ENCODE measurements at regions not wholly inside any gene's neighbourhood (a gene's known extent, or its start where the extent isn't known, plus 50 kb on each side); places are given as distances from the start of the nearest gene placed in this dataset.
"Not testable (repeated sequence)": the region's sequence is repeated elsewhere in the genome, so short reads cannot be mapped to it uniquely, and the experiment has no call there.

DNA sequence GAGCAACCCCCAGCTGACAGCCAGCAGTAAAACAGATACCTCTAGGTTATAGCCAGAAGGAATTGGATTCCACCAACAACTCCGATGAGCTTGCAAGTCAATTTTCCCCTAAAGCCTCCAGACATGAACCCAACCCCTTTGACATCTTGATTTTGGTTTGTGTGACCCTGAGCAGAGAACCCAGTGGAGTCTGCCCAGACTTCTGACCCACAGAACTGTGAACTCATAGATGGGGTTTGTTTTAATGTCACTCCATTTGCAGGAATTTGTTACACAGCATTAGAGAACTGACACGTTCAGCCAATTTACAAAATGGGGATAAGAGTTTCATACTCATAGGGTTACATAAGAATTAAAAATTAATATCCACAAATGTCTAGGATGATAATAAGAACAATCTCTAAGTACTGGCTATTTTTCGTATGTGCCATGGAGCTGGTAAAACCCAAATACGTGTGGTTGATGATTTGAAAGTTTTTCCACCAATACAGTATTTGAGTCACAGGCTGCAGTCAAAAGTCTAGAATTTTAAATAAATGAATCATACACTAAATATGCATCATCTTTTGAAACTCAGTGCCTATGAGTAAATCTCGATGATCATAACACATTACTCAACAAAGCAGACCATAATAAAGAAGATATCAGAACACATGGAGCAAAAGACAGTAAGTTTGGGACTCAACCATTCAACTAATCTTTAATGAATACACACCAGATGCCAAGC, 380.0 kb downstream of the ANAPC1 start:
- not testable (repeated sequence) for DNase-seq (ENCODE audit: low read depth)

DNA sequence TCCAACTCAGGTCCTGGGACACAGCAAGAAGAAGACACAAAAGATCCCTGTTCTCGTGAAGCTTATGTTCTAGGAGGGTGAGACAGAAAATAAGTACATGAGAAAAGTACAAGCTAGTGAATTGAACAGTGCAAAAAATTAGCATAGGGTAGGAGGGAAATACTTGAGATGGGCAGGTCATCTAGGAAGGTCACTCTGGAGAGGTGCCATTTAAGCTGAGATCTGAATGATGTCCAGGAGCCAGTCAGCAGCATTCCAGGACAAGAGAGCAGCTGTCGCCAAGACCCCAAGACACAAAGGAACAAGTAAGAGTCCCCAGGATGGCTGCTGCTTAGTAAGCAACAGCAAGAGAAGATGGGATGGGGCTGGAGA, 379.4 kb downstream of the ANAPC1 start:
- DNase-seq (ENCODE audit: low read depth): not testable (repeated sequence)

DNA sequence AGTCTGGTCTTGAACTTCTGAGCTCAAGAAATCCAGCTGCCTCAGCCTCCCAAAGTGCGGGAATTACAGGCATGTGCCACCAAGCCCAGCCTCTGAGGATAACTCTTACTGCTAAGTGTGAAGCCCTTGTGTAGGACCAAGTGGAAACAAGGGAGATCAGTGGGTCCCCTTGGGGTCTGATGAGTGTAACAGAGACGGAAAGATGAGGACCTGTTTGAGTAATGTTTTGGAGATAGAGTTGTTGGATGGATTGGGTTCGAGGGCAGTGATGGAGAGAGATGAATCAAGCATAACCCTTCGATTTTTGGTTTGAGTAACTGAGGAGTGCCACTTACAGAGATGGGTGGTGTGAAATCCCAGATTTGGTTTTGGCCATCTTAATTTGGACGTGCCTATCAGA, 378.7 kb downstream of the ANAPC1 start:
- not testable (repeated sequence) for DNase-seq (ENCODE audit: low read depth)

DNA sequence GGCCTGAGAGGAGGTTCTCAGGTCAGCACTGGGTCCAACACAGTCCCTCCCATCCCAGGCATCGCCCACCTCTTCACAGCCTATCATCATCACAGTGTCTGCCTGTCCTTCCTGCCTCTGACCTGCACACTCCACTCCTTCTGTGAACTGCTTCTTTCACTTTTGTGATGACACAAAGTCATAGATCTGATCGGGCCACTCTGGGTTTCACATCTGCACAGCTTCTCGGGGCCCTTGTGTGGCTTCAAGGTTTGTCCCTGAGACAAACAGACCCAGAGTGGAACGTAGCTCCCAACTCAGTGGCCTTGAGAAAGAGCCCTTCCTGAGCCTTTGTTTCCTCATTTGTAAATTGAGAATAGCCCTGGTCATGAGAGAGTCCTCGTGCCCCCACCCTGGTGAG, 377.1 kb downstream of the ANAPC1 start:
- DNase-seq (ENCODE audit: low read depth): not testable (repeated sequence)

DNA sequence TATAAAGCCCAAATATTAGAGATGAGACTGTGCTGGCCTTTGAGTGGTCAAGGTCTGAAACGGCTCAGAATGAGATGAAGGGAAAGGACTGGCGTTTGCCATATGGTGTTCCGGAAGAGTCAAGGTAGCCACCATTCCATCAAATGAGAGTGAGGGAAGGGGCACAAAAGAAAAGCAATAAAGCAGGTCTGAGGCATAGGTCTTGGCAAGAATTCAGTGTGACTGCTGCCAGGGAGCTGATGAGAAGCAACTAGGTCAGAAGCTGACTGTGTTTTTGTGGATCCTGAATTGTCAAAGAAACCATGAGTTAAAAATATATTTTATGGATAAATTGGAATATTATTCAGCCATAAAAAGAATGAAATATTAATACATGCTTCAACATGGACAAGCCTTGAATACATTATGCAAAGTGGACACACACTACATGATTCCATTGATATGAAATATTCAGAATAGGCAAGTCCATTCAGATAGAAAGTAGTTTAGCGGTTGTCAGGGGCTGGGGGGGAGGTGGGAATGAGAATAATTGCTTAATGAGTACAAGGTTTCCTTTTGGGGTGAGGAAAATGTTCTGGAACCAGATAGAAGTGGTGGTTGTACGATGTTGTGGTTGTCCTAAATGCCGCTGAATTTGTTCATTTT, 374.6 kb downstream of the ANAPC1 start:
- DNase-seq (ENCODE audit: low read depth): not testable (repeated sequence)

DNA sequence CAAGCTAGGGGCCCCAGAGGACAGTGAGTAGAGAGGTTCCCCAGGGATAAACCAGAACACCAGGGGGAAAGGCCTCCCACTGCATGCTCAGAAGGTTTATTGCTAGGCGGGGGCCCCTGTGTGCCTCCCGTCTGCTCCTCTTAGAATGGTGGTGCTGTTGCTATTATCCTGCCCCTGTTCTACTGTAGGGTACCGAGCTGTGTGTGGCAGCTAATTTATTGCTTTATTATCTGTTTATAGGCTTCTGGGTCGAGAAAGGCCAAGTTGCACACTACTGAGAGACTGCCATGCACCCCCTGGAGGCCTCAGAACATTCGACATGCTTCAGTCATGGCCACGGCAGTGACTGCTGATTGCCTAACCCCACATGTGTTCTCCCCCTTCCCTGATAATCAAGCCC, 373.6 kb downstream of the ANAPC1 start:
- not testable (repeated sequence) for DNase-seq (ENCODE audit: low read depth)

DNA sequence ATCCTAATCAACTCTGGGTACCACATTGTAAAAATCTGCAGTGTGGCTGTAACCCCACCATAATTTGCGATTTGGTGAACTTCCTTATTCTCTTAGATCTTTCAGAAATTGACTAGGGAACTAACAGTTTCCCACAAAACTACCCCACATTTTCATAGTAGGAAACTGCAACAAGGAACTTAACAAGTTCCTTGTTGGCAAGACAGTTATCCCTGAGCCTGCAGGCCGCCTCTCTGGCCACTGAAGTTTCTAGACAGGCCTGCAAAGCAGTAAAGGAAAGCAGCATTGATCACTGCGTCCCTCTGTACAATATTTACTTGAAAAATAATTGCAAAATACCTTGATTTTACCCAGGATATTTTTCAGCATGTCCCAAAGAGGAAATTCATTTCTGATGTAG, 372.9 kb downstream of the ANAPC1 start:
- DNase-seq (ENCODE audit: low read depth): not testable (repeated sequence)

DNA sequence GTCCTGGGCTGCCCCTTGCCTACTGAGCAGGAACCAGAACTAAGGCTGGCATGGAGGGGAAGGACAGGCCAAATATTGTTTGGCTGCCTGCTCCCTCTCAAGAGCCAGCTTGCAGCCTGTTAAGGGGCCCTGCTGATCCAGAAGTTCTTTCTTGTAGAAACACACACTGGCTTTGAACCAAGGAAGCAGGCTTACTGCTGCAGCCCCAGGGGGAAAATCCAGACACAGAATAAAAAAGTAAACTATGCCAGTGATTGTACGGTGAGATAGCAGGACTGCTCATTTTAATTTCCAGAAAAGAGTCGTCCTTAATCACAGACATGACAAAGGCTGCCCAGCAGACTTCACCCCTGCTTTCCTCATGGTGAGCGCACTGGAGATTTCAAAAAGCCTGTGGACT, 371.6 kb downstream of the ANAPC1 start:
- not testable (repeated sequence) for DNase-seq (ENCODE audit: low read depth)

DNA sequence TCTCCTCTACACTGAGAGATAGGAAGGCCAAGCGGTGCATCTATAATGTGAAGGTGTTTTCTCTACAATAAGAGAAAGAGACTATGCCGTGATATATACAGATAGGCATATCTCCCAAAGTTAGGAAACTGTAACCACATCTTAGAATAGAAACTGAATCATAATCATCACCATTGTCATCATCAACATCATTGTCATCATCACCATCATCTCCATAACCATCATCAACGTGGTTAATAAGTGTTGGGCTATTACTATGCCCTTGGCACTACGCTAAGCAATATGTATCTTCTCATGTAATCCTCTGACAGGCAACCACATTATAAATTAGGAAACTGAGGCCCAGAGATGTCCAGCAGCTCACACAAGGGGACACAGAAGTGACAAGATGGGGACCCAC, 369.9 kb downstream of the ANAPC1 start:
- not testable (repeated sequence) for DNase-seq (ENCODE audit: low read depth)

DNA sequence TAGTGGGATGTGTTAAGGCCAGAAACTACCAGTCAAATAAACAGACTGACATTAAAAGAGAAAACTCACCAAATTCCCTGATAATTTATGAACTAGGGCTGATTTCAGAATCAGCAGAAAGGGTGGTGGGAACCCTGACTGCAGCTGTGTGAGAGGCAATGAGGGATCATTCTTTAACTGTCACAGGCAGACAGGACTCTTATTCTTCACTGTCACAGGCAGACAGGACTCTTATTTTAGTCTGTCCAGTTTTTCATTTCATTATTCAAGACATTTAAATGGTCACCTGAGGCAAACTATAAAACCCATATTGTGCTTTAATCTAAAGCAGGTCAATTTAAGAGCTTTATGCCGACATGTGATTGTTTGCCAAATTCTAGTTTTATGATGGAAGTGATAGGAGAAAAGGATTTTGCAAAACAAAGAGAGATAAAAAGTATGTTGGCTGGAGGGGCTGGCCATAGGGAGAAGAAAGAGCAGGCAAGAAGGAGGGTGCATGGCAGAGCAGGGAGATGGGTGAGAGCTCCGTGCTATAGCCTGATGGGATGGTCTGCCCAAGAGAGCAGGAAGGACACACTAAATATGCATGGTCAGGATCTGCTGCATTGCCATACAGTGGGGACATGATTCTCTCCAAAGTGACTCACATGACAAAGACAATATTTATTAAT, 366.8 kb downstream of the ANAPC1 start:
- not testable (repeated sequence) for DNase-seq (ENCODE audit: low read depth)

DNA sequence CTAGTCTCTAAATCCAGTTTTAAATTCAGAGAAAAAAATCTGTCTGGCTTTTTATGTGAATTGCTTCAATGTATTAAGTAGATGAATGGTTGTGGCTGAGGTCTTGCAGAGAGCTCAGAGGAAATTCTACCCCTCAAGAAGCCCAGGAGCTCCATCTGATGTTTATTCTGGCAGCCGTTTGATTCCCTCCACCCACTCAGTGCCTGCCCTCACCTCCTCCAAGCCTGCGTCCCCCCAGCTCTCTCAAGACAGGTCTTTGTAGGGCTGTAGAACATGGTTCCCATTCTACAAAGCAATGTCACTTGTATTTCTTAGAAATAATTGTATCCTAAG, 366.3 kb downstream of the ANAPC1 start:
- DNase-seq (ENCODE audit: low read depth): not testable (repeated sequence)

DNA sequence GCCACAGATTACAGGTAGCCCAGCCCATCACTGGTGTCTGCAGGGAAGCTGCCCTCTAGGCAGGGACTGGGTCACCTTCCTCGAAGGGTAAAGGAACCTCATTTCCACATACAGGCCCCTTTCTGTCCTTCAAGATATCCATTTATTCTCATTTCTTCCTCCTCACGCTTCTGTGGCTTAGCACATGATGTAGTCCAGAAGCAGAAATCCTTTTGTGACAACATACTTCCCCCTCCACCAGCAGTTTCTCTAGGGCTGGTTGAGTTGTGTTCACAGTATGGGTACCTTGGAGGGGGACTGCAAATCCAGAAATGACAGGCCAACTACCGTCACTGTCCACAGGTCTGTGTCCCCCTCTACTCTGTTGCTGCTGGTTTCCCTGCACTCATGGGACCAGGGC, 364.9 kb downstream of the ANAPC1 start:
- DNase-seq (ENCODE audit: low read depth): no peak

DNA sequence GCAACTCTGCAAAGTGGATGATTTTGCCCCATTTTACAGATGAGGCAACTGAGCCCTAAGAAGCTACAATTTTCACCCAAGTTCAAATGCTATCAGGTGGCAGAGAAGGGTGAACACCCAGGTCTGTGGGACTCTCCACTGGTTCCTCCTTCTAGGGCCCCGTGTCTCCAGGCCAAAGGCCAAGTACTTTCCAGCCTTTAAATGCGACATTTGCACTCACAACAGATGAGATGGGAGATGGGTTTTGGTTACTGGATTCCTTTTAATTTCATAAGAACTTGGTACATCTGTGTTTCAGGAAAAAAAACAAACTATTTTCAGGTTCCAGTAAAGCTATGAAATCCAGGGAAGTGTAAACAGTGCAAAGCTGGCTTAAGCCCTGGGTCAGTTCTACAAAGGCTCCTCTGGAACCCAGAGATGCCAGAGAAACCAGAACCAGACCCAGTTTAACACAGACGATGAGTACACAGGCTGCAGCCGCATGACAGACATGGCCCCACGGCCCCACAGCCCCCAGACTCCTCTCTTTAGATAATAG, 361.7 kb downstream of the ANAPC1 start:
- DNase-seq (ENCODE audit: low read depth): no peak

DNA sequence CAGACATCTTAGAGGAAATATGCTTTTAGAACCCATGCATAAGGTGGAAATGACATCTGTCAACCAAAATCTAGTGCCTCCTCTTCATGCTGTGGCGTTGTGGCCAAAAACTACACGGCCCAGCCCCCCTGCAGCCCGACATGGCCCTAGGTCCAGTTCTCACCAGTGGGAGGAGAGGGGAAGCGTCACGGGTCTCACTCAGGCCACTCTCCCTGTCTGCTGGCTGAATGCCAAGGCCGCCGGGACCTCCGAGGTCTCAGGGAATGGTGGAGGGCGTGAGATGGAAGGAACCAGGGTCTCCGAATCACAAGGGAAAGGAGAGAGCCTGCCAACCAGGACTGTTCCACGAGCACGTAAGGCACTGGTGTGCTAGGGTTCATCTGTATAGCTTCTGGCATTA, 361.0 kb downstream of the ANAPC1 start:
- no peak for DNase-seq (ENCODE audit: low read depth)

DNA sequence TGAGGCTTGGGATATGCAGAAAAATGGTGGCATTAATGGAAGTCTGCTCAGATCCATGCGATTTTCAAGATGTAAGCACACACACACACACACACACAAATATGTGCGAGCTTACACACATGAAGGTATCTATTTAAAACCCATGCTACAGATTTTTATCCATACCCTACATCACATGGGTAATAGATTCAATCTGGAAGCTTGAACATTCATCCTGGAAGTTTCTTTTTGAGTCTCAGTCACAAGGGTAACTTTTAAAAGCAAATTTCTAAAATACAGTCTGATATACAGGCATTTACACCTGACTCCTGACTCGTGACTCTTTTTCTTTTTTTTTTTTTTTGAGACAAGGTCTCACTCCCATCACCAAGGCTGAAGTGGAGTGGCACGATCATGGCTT, 359.0 kb downstream of the ANAPC1 start:
- DNase-seq (ENCODE audit: low read depth): not testable (repeated sequence)

DNA sequence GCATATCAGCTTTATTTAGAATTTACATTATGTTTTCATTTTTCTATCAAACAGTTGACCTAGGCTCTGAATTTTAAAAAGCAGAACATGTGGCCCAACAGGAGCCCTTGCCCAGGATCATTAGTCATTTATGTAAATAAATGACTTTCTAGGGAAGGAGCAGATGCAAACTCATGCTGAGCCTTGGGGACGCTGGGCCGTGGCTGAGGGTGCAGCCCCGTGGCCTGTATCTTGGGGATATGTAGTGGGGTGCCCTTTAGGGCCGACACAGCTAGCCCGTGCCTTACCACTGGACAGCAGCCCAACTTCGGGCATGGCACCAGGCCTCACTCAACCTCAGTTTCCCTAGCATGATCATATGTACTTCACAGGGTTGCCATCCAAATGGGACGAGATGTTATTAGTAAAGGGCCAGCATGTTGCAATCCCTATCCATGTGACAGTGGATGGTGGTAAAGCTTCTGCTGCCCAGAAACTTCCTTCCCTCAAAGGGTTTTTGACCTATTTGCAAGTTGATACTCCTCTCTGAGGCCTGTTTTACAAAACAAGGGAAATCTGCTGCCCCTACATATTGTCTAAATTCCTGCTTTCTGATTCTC, 357.9 kb downstream of the ANAPC1 start:
- not testable (repeated sequence) for DNase-seq (ENCODE audit: low read depth)

DNA sequence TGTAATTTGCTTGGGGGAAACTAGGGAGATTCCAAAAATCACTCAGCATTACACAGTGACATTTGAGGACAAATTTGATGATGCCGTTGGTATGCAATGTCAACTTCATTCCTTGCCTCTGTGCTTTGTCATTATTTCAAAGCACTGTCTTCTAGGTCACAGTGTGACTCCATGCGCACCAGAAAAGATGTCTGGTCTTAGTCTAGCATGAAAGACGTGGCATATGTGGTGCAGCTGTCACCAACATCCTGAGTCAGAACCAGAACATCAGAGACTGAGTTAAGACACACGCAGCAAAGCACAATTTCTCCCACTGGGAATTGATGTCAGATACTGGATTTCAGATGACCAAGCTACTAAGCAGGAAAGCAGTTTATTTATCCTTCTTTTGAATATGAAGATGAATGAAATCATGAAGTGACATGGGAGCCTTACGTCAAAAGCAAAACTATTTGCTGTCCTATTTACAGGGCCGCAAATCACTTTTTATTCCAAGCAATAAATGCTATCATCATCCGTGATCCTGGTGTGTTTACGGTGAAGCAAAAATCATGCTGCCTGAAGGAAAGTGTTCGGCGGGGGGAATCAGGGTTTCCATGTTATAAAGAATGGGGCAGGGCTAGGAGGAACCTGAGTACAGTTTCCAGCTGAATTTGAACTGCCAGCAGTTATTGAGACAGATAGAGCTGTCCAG, 356.1 kb downstream of the ANAPC1 start:
- DNase-seq (ENCODE audit: low read depth): not testable (repeated sequence)

DNA sequence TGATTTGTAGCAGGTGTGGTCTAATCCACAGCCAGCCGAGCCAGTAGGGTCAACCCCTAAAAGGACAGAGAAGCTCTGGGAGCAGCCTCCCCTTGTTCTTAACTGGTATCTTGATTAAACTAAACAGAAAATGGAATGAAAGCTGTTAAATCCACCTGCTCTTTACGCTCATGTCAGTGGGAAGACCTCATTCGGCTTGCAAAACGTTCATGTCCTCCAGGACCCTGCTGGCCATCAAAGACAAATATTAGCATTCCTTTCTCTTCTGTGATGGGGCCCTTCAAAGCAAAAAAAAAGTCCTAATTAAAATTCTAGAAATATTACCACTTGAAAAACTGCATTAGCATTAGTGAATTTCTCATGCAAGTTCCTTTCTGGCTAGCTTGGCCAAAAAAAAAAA, 355.0 kb downstream of the ANAPC1 start:
- not testable (repeated sequence) for DNase-seq (ENCODE audit: low read depth)

DNA sequence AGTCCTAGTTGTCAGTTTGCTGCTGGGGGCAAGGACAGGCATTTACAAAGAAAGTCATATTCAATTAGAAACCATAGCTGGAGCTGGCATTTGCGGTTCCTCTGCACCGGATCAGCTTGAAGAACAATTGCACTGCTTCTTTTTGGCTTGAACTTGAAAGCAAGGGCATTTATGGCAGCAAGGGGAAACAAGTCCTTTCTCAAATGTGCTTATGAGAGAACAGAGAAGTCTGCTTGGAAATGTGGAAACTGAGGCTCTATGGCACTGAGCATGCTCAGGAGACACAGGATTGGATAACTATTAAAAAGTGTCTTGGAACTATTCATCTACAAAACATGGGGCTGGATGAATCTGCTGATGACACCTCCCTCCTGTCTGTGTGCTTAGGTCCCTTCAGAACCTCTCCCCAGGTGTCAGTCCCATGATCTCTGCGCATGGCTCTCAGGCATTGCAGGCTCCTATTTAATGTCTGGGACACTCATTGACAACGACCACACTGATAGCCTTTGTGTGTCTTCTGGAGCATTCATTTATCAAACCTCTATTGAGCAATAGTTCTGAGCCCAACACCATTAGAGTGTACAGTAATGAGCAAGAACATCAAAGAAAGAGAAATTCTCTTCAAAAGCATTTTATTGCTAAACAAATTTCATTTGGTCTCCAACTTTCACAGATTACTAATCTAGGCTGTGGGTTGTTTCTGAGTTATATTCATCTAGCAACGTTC, 353.6 kb downstream of the ANAPC1 start:
- not testable (repeated sequence) for DNase-seq (ENCODE audit: low read depth)

DNA sequence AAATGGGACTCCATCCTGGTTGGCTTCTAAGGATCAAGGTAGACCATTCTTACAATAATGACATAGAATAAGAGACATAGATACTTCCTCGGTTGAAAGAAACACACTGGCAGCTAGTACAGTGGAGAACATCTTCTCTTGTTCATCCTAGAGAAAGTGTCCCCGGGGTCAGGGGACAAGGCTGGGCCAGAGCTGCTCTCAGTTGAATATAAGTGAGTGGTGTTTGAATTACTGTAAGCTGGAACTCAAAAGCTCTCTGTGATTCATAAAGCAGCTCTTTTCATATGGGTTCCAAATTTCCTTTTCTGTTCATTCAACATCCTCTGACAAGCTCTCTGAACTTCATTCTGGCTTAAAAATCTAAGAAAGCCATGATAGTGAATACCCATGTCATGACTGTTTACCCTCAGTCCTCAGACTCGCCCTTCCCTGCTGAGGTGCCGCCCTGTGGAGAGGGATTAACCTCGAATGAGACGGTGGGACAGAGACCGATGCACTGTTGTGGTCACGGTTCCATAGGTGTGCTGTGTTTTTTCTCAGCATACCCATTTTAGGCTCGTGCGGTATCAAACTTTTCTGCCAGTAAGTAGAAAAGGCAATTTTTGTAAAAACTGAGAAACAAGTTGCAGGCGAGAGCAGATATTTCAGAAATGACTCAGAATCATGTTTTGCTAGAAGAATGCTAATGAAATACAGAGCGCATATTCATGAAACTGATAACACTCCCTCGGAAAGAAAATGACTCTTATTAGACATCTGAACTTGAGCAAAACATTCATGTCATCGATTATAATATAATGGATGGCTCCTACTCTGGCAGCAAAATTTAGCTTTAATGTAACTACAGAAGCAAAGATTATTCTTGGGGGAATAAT, 351.1 kb downstream of the ANAPC1 start:
- not testable (repeated sequence) for DNase-seq (ENCODE audit: low read depth)

All from activated T-cell treated with anti-CD3 and anti-CD28 coated beads for 48 hours (primary cell).